GM21526 (cell line): ENCODE measurements at regions not wholly inside any gene's neighbourhood (a gene's known extent, or its start where the extent isn't known, plus 50 kb on each side); places are given as distances from the start of the nearest gene placed in this dataset.

Source experiments
- ATAC-seq: cut with Tn5 transposase; IDR thresholded peaks from one replicate; pipeline ENCODE4 v1.9.1; 2021; ENCODE audit warnings: moderate library complexity; ENCODE audit not compliant: unreplicated experiment, low FRiP score

- ATAC-seq = no peak
These were observed 178.8 kb upstream of the KIF2A start for GRCh38 chr5:62127098-62127736.

- no peak for ATAC-seq
These were observed 175.9 kb upstream of the KIF2A start for GRCh38 chr5:62130107-62130506.

DNA sequence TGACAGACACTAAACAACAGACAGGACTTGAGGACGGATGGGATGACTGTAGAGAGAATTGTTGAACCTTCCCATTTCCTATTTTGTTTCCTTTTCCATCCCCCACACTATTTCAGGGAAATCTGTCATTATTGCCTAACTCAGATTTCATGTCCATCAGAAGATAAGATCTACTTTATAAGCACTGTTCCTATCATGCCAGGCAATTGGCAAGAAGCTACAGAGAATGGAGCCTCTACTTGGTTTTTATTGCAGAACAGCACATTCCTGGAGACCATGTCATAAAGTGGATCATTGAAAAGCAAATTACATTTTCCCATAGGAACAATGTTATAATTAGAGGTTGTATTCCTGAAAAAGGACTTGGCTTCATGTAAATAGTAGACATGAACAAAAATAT is 173.7 kb upstream of the KIF2A start:
- ATAC-seq = no peak

- ATAC-seq = no peak
These were observed 172.6 kb upstream of the KIF2A start for GRCh38 chr5:62133426-62133825.

DNA sequence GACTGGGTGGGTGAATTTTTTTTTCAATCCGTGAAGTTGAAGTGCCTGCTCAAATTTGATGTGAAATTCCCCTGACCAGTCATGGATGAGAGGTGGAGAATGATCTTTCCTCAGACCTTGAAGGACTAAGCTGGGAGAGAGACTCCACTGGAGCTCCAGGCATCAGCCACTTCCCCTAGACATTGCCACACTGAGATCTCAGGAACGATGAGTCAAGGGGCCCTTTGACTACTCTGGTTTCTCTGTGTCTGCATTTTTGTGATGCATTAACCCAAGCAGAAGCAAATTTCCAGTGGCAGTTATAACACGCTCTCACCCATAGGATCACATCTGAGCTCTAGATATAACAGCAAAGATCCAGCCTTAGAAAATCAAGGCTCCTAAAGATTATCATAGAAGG is 171.2 kb upstream of the KIF2A start:
- ATAC-seq = no peak

- ATAC-seq = no peak
These were observed 168.4 kb upstream of the KIF2A start for GRCh38 chr5:62137628-62138027.

GRCh38 chr5:62138607-62139006 is 167.4 kb upstream of the KIF2A start:
- no peak for ATAC-seq

DNA sequence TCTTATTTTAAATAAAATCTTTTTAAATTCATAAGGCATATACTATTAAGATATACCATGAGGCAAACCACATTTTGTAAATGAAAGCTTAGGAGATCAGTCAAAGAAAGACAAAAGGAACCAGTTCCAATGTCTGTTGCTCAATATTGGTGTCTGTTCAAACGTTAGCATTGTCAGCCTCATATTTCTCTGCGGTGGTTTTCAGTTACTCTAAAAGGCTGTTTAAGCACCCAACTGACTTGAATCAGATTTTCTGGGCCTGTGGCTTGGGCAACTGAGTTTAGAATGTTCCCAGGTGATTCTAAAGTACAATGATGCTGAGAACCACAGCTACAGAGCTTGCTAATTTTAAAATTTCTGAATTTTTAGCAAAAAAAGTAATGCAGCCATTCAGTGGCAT is 166.3 kb upstream of the KIF2A start:
- ATAC-seq = no peak

- no peak for ATAC-seq
These were observed 163.7 kb upstream of the KIF2A start for GRCh38 chr5:62142351-62142750.

DNA sequence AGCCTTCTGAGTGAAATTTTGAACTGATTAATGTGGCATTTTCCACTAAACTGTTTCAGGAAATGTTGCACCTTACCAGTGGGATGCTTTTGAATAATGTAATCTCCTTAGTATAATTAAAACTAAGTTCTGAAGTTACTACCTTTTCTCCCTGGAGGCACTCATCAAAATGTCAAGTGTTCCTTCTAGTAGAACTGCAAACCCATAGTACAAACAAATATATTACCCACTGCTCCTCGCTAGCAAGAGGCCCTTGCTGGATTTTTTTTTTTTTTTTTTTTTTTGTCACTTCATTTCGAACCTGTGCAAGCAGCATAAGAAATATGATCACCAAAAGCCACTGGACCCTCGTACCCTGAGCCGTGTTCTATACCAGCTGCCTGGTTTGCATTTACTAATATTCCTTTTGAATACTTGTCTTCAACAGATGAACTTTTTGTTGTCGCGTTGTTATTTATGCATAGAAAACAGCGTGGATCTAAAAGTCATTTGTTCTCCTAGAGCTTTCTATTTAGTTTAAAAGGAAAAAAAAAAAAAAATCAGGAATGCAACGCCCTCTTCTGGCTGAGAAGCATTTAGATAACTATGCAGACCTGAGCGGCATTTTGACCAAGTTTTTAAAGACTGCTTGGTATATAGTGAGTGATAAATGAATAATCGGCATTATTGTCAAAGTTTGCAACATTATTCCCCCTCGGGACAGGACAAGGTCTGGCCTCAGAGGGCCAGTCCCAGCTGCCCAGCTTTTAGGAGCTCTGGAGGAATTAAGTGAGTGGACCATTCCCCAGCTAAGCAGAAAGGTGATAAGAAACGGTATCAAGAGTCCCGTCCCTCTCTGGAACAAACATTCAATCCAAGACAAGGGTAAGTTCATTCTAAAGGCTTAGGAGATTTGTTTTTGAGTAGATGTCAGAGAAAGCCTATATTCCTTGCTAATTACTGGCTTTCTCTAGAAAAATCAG is 162.5 kb upstream of the KIF2A start:
- ATAC-seq = no peak

DNA sequence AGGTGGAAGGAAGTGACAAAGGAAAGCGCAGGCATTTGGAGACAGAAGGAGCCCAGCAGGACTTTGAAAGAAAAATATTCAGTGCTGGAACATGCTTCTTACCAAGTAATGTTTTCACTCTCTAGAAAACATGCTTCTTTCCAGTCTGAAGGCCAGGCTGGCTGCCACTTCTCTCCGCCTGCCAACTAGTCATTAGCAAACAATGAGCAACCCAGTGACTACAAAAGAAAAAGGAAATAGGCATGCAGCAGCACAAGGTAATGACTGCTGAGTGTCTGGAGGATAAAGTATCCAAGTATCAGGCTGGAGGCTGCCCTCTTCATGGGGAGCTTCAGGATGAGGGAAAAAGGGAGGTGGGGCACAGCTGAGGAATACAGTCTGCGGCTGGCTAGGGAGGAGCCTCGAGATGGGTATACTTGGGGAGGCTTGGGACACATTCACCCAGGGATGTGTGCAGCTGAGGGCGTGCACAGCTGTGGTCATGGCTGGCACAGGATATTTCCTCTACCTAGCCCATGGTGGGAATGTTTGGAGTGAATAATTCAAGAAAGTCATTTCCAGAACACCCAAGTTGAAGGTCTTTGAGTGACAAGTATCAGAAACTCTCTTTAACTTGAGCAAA is 161.5 kb upstream of the KIF2A start:
- ATAC-seq = no peak

- ATAC-seq = no peak
These were observed 156.1 kb upstream of the KIF2A start for GRCh38 chr5:62149879-62150278.

DNA sequence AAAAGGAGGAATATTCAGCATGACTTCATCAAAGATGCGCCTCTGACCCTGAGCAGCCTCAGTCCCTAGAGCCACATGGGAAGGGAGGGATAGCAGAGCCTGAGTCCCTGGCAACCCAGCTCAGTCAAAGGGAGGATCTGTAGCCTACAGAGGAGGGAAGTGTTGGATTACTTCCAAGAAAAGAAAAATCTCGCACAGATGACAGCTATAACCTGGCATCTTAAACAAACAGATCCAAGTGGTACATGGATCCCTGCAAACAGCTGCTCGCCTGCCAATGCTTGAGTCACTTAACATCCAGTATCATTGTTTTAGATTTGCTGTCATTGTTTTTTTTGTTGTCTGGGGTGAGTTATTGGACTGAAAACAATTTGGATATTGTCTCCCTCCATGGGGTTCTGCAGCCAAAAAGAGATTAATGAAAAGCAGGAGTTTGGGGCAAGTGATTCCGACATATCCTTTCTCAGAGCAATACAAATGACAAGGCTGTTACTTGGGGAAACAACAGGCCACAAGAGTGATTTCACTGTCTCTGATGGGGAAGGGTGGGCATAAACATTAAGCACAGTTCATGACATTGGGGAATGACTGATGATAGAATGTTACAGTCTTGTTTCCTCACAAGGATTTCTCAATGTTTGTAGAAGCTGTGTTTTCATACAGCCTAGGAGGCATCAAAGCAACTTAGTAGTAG is 153.5 kb upstream of the KIF2A start:
- ATAC-seq = no peak

GRCh38 chr5:62154758-62155157 is 151.2 kb upstream of the KIF2A start:
- no peak for ATAC-seq

DNA sequence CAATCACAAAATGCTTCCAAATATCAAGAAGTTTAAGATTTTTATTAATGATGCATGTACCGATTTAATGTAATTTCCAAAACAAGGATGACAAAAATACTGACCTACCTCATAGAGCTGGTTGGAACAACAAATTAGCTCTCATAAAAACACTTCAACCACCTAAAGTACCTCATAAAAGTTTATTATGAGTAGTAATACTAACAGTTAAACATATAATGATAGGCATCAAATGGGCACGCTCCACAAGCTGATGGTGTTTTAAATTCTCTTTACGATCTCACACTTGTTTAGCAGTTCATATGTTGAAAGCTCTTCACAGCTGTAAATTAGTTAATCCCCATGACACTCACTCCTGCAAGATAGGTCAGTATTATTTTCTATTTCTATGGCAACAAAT is 150.0 kb upstream of the KIF2A start:
- no peak for ATAC-seq

DNA sequence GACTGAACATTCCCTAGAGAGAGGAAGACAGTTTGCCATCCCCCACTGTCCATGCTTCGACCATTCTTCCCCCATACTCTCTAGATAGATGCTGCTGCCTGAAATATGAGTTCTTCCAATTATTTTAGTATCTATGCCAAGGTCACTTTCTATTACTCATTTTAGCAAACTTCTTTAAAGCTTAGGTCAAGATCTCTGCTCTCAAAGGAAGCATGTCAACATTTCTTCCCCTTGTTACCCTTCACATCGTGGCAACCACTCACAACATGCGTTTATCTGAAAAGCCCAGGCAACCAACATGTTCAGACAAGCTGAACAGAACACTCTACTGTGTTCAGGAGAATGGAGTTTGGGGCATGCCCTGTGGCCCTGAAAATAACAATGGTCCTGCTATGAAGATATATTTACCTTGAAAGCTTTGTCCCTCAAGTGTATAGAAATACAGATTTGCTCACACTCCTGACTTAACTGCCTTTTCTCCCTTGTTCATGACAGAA is 138.4 kb upstream of the KIF2A start:
- no peak for ATAC-seq

- no peak for ATAC-seq
These were observed 137.3 kb upstream of the KIF2A start for GRCh38 chr5:62168506-62169281.

DNA sequence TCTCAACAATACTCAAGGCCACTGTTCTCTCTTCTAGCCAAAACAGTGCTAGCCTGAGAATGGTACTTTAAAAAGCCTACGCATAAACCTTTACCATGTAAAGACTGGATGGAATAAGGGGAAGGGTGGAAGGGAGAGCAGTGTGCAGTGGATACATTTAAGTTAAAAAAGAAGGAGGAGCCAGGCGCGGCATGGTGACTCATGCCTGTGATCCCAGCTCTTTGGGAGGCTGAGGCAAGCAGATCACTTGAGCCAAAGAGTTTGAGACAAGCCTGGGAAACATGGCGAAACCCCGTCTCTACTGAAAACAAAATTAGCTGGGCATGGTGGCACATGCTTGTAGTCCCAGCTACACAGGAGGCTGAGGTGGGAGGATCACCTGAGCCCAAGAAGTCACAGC is 127.7 kb upstream of the KIF2A start:
- no peak for ATAC-seq

DNA sequence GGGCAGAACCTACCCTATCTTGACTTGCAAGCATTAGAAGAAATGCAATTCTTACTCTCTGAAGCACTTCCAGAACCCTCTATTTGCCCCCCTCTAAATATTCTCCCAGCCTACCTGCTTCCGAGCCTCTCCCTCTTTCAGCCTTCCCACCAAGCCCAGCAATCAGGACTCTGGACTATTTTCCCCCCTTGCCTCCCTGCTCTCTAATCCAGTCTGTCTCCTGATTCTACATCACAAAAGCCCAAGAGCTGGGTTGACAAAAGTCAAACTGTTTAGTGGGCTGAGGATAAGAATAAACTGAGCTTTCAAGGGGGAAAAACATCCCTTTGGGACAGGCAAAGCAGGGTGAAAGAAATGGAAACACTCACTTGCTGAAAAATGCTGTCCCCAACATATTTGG is 123.2 kb upstream of the KIF2A start:
- no peak for ATAC-seq

DNA sequence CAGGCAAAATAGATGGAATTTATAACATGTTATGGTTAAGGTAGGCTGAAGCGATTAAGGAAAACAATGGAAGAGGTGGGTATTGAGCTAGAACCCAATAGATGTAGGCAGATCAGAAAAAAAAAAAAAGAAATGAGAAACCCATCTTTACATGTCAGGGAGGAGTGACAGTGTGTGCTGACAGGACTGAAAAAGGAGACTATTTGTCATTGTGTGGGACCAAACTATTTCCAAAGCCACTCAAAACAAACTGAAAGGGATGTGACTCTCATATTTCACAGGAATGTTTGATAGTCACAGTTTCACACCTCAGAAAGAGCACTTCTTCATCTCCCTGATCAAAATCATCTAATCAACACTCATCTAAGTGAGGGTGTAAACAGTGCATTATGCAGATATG is 122.3 kb upstream of the KIF2A start:
- no peak for ATAC-seq
